ENCODE measurements at regions not wholly inside any gene's neighbourhood (a gene's known extent, or its start where the extent isn't known, plus 50 kb on each side); places are given as distances from the start of the nearest gene placed in this dataset.

DNA sequence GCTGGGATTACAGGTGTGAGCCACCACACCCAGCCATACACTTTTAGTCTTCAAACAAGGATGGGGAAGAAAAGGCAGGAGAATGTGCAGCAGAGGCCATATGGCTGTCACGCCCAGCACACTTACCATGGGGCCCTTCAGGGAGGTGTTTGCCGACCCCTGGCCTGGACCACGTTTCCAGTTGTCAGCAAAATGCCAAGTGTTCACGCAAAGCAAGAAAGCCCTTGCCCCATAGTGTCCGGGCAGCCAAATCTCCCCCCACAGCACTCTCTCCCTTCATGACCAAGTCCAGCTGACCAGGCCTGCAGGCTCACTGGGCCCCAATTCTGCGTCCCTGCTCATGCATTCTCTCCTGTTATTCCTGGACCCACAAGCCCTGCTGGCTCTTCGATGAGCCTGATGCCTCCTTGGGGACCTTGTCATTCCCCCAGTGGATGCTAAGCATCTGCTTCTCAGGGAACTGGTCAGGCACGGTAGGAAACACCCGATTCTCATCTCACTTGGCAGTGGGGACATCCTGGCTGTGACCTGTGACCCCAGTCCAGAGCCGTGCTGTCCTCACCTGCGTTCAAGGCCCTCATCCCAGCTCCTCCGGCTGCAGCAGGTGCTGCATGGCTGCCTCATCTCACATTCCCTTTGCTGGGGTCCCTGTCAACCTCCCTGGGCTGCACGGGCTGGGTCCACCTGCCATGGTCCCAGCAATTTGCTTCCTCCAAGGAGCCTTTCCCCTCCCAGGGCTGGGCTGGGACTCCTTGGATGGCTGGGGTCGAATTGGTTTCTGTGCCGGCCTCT is 96.4 kb downstream of the CTTN start:
- no peak overlapping the region for H2BK15ac ChIP-seq (ENCODE audit: low read depth, low read length)
- H2AK5ac ChIP-seq (ENCODE audit: insufficient read length, low read length), result no peak overlapping the region
- no peak for DNase-seq
- H3K79me2 ChIP-seq (ENCODE audit: insufficient read depth, low read length), result no peaks in the 10 kb centered on the region
- H2BK5ac ChIP-seq (ENCODE audit: insufficient read length, low read length), result no peak overlapping the region
- H4K5ac ChIP-seq (ENCODE audit: insufficient read length, low read depth, low read length), result no peak overlapping the region
- H2BK20ac ChIP-seq (ENCODE audit: low read depth, low read length, poor library complexity, severe bottlenecking), result no peak overlapping the region
- H3K4me2 ChIP-seq (ENCODE audit: insufficient read depth, insufficient read length, low read length), result no peak overlapping the region
- no CpG with 5 or more reads among the region's 15 CpGs for WGBS (ENCODE audit: extremely low coverage, insufficient read length, low lambda C conversion rate)
- H3K9ac ChIP-seq (ENCODE audit: extremely low read depth, insufficient read length, low read length), result no peak overlapping the region
- peaks cover 6% of the 10 kb centered on the region for H3K9me3 ChIP-seq (ENCODE audit: control insufficient read depth, low read depth, low read length)
- Mint-ChIP-seq H3K4me1 (peaks cover 7 to 8% of the 10 kb centered on the region in 2 experiments), H3K9me3 (peaks cover 11% of the 10 kb centered on the region in 2 experiments), H3K4me3 (no peak overlapping the region), H3K36me3 (ENCODE audit: insufficient read depth in 1 of 3, low read depth in 3 of 3) (peaks cover 16 to 36% (median 24%) of the 10 kb centered on the region in 3 experiments), H3K27me3 (ENCODE audit: low read depth) (no peaks in the 10 kb centered on the region), H3K27ac (peak overlapping the region in 1 of 3 experiments; percentile 36; a peak in 2 of 7 replicates)
- H3K56ac ChIP-seq (ENCODE audit: insufficient read length, low read depth, low read length), result no peak overlapping the region
- no peak overlapping the region for H3K4ac ChIP-seq (ENCODE audit: low read depth, low read length)
- no peak overlapping the region for H3T11ph ChIP-seq (ENCODE audit: low read length)
- TF ChIP-seq CTCF (conservative IDR thresholded peaks at IDR 0.05), result no peak
- H2BK120ac ChIP-seq (ENCODE audit: low read depth, low read length, poor library complexity, severe bottlenecking), result no peak overlapping the region
- no peaks in the 10 kb centered on the region for H3K79me1 ChIP-seq (ENCODE audit: insufficient read depth, low read depth, low read length, poor library complexity, severe bottlenecking)
- H3K27me3 ChIP-seq (ENCODE audit: insufficient read depth, low read length), result no peaks in the 10 kb centered on the region
- H3K23ac ChIP-seq (ENCODE audit: insufficient read length, low read depth, low read length), result no peak overlapping the region
- H4K20me1 ChIP-seq (ENCODE audit: control insufficient read depth, insufficient read depth, insufficient read length), result no peaks in the 10 kb centered on the region
- no peak overlapping the region for H3K18ac ChIP-seq (ENCODE audit: insufficient read length, low read depth, low read length)
- no peak overlapping the region for H3K14ac ChIP-seq (ENCODE audit: insufficient read depth, low read length)
- H2AFZ ChIP-seq (ENCODE audit: low read length), result no peak overlapping the region
- H4K8ac ChIP-seq (replicated peaks; ENCODE audit: insufficient read length, low read depth, low read length), result no peak overlapping the region
- no peak overlapping the region for H4K91ac ChIP-seq (ENCODE audit: insufficient read length, low read depth, low read length)
- no peaks in the 10 kb centered on the region for H3K23me2 ChIP-seq (ENCODE audit: insufficient read length, low read depth, low read length, poor library complexity, severe bottlenecking)
- H3K4me1 ChIP-seq (ENCODE audit: insufficient read depth, low read length), result no peaks in the 10 kb centered on the region
- H3K27ac ChIP-seq (ENCODE audit: insufficient read length, low read depth, low read length), result no peak overlapping the region
- no peak overlapping the region for H2BK12ac ChIP-seq (ENCODE audit: insufficient read length, low read depth, low read length)
